ENCODE measurements at regions not wholly inside any gene's neighbourhood (a gene's known extent, or its start where the extent isn't known, plus 50 kb on each side); places are given as distances from the start of the nearest gene placed in this dataset.
"Not testable (repeated sequence)": the region's sequence is repeated elsewhere in the genome, so short reads cannot be mapped to it uniquely, and the experiment has no call there.

- CTCF ChIA-PET = no interaction called here
- Mint-ChIP-seq H3K9me3 (peaks cover 26% of the 10 kb centered on the region), H3K27me3 (no peaks in the 10 kb centered on the region), H3K4me1 (ENCODE audit: low read depth) (no peaks in the 10 kb centered on the region), H3K27ac (no peak overlapping the region), H3K4me3 (no peak overlapping the region), H3K36me3 (no peaks in the 10 kb centered on the region)
- DNase-seq = no peak
- intact Hi-C loops (cut with micrococcal nuclease) = no loop called here
- POLR2A ChIA-PET = no interaction called here
Measured at GRCh38 chr5:104539618-104540350, 977.2 kb upstream of the NUDT12 start.

GRCh38 chr5:104538734-104539133 lies 976.1 kb upstream of the NUDT12 start:
- H3K9me3 Mint-ChIP-seq = peaks cover 33% of the 10 kb centered on the region
- H3K4me1 Mint-ChIP-seq (ENCODE audit: low read depth) = no peaks in the 10 kb centered on the region
- H3K36me3 Mint-ChIP-seq = no peaks in the 10 kb centered on the region
- intact Hi-C loops (cut with micrococcal nuclease) = no loop called here
- H3K27me3 Mint-ChIP-seq = no peaks in the 10 kb centered on the region
- POLR2A ChIA-PET = no interaction called here
- H3K27ac Mint-ChIP-seq = no peak overlapping the region
- CTCF ChIA-PET = no interaction called here
- no peak for DNase-seq
- H3K4me3 Mint-ChIP-seq = no peak overlapping the region

GRCh38 chr5:104533498-104533897 lies 970.9 kb upstream of the NUDT12 start:
- no peak for DNase-seq
- ChIA-PET POLR2A (no interaction called here), CTCF (no interaction called here)
- Mint-ChIP-seq H3K27ac (no peak overlapping the region), H3K4me3 (no peak overlapping the region), H3K9me3 (peaks cover 21% of the 10 kb centered on the region), H3K4me1 (ENCODE audit: low read depth) (no peaks in the 10 kb centered on the region), H3K27me3 (no peaks in the 10 kb centered on the region), H3K36me3 (no peaks in the 10 kb centered on the region)
- intact Hi-C loops (cut with micrococcal nuclease) = no loop called here

- no peak for DNase-seq
- H3K27me3 Mint-ChIP-seq = no peaks in the 10 kb centered on the region
- H3K4me1 Mint-ChIP-seq (ENCODE audit: low read depth) = no peaks in the 10 kb centered on the region
- H3K9me3 Mint-ChIP-seq = peaks cover 12% of the 10 kb centered on the region
- ChIA-PET POLR2A (no interaction called here), CTCF (interaction anchor here (0.6 kb wide), 1 partner anchor 460 kb away, joined by 3 read pairs; no protein-coding TSS in a partner anchor)
- H3K4me3 Mint-ChIP-seq = no peak overlapping the region
- no peaks in the 10 kb centered on the region for H3K36me3 Mint-ChIP-seq
- intact Hi-C loops (cut with micrococcal nuclease) = no loop called here
- no peak overlapping the region for H3K27ac Mint-ChIP-seq
Measured at GRCh38 chr5:104526866-104527265, 964.3 kb upstream of the NUDT12 start.

- Mint-ChIP-seq H3K27ac (no peak overlapping the region), H3K4me3 (no peak overlapping the region), H3K4me1 (ENCODE audit: low read depth) (no peaks in the 10 kb centered on the region), H3K9me3 (peaks cover 20% of the 10 kb centered on the region), H3K36me3 (no peaks in the 10 kb centered on the region), H3K27me3 (no peaks in the 10 kb centered on the region)
- CTCF ChIA-PET = interaction anchor here (0.7 kb wide), 1 partner anchor 172 kb away, joined by 4 read pairs; no protein-coding TSS in a partner anchor
- DNase-seq = no peak
- intact Hi-C loops (cut with micrococcal nuclease) = no loop called here
- POLR2A ChIA-PET = no interaction called here
Measured at GRCh38 chr5:104513640-104514072, 951.1 kb upstream of the NUDT12 start.

- no peak overlapping the region for H3K4me3 Mint-ChIP-seq
- intact Hi-C loops (cut with micrococcal nuclease) = no loop called here
- ChIA-PET CTCF (interaction anchor here (0.7 kb wide), 1 partner anchor 173 kb away, joined by 4 read pairs; no protein-coding TSS in a partner anchor), POLR2A (no interaction called here)
- no peaks in the 10 kb centered on the region for H3K36me3 Mint-ChIP-seq
- no peak for DNase-seq
- H3K9me3 Mint-ChIP-seq = peaks cover 20% of the 10 kb centered on the region
- H3K27ac Mint-ChIP-seq = no peak overlapping the region
- H3K27me3 Mint-ChIP-seq = no peaks in the 10 kb centered on the region
- no peaks in the 10 kb centered on the region for H3K4me1 Mint-ChIP-seq (ENCODE audit: low read depth)
Measured at GRCh38 chr5:104513121-104513602, 950.6 kb upstream of the NUDT12 start.

GRCh38 chr5:104512063-104512825 lies 949.7 kb upstream of the NUDT12 start:
- Mint-ChIP-seq H3K36me3 (no peaks in the 10 kb centered on the region), H3K27me3 (no peaks in the 10 kb centered on the region), H3K4me3 (no peak overlapping the region), H3K9me3 (peaks cover 23% of the 10 kb centered on the region), H3K4me1 (ENCODE audit: low read depth) (no peaks in the 10 kb centered on the region), H3K27ac (no peak overlapping the region)
- POLR2A ChIA-PET = no interaction called here
- DNase-seq = no peak
- intact Hi-C loops (cut with micrococcal nuclease) = no loop called here
- CTCF ChIA-PET = no interaction called here

- Mint-ChIP-seq H3K36me3 (no peaks in the 10 kb centered on the region), H3K4me1 (ENCODE audit: low read depth) (no peaks in the 10 kb centered on the region), H3K27me3 (no peaks in the 10 kb centered on the region), H3K9me3 (peaks cover 12% of the 10 kb centered on the region), H3K4me3 (no peak overlapping the region), H3K27ac (no peak overlapping the region)
- POLR2A ChIA-PET = no interaction called here
- CTCF ChIA-PET = no interaction called here
- no peak for DNase-seq
- intact Hi-C loops (cut with micrococcal nuclease) = no loop called here
Measured at GRCh38 chr5:104498281-104498680, 935.7 kb upstream of the NUDT12 start.

GRCh38 chr5:104494083-104494482 lies 931.5 kb upstream of the NUDT12 start:
- no peak overlapping the region for H3K4me3 Mint-ChIP-seq
- POLR2A ChIA-PET = no interaction called here
- no peak overlapping the region for H3K27ac Mint-ChIP-seq
- no peaks in the 10 kb centered on the region for H3K4me1 Mint-ChIP-seq (ENCODE audit: low read depth)
- CTCF ChIA-PET = no interaction called here
- H3K27me3 Mint-ChIP-seq = no peaks in the 10 kb centered on the region
- no peak for DNase-seq
- no peaks in the 10 kb centered on the region for H3K9me3 Mint-ChIP-seq
- intact Hi-C loops (cut with micrococcal nuclease) = no loop called here
- no peaks in the 10 kb centered on the region for H3K36me3 Mint-ChIP-seq

GRCh38 chr5:104472811-104473210 lies 910.2 kb upstream of the NUDT12 start:
- POLR2A ChIA-PET = no interaction called here
- peaks cover 17% of the 10 kb centered on the region for H3K9me3 Mint-ChIP-seq
- no peak for DNase-seq
- intact Hi-C loops (cut with micrococcal nuclease) = no loop called here
- H3K27me3 Mint-ChIP-seq = no peaks in the 10 kb centered on the region
- H3K36me3 Mint-ChIP-seq = no peaks in the 10 kb centered on the region
- no peaks in the 10 kb centered on the region for H3K4me1 Mint-ChIP-seq (ENCODE audit: low read depth)
- no peak overlapping the region for H3K27ac Mint-ChIP-seq
- CTCF ChIA-PET = no interaction called here
- H3K4me3 Mint-ChIP-seq = no peak overlapping the region

GRCh38 chr5:104456122-104456521 lies 893.5 kb upstream of the NUDT12 start:
- no peak overlapping the region for H3K27ac Mint-ChIP-seq

GRCh38 chr5:104452550-104452949 lies 890.0 kb upstream of the NUDT12 start:
- H3K4me1 Mint-ChIP-seq (ENCODE audit: low read depth) = no peaks in the 10 kb centered on the region
- ChIA-PET POLR2A (no interaction called here), CTCF (no interaction called here)
- no peaks in the 10 kb centered on the region for H3K27me3 Mint-ChIP-seq
- intact Hi-C loops (cut with micrococcal nuclease) = no loop called here
- peaks cover 7% of the 10 kb centered on the region for H3K9me3 Mint-ChIP-seq
- no peak overlapping the region for H3K27ac Mint-ChIP-seq
- no peak overlapping the region for H3K4me3 Mint-ChIP-seq
- no peaks in the 10 kb centered on the region for H3K36me3 Mint-ChIP-seq
- no peak for DNase-seq

More at GRCh38 chr5:104456122-104456521, 893.5 kb upstream of the NUDT12 start:
- Mint-ChIP-seq H3K9me3 (peaks cover 19% of the 10 kb centered on the region), H3K27me3 (no peaks in the 10 kb centered on the region), H3K36me3 (no peaks in the 10 kb centered on the region), H3K4me3 (no peak overlapping the region), H3K4me1 (ENCODE audit: low read depth) (no peaks in the 10 kb centered on the region)
- DNase-seq = no peak
- CTCF ChIA-PET = no interaction called here
- POLR2A ChIA-PET = no interaction called here
- intact Hi-C loops (cut with micrococcal nuclease) = no loop called here

- POLR2A ChIA-PET; H3K4me1 Mint-ChIP-seq (ENCODE audit: low read depth); H3K27me3 Mint-ChIP-seq; H3K4me3 Mint-ChIP-seq; CTCF ChIA-PET; H3K27ac Mint-ChIP-seq; intact Hi-C loops (cut with micrococcal nuclease); H3K9me3 Mint-ChIP-seq; H3K36me3 Mint-ChIP-seq; DNase-seq: not testable (repeated sequence)
Measured at GRCh38 chr5:104451911-104452310, 889.3 kb upstream of the NUDT12 start.

Measured in activated CD4-positive, alpha-beta memory T cell treated with anti-CD3 and anti-CD28 coated beads for 36 hours (primary cell).